Thoracic aorta (tissue), 2 donors: ENCODE measurements at regions not wholly inside any gene's neighbourhood (a gene's known extent, or its start where the extent isn't known, plus 50 kb on each side); places are given as distances from the start of the nearest gene placed in this dataset.

Experiments used
- ATAC-seq: fragments of 150-250 bp; one replicate; pipeline ENCODE4 v1.8.0; 2017; ENCODE audit warnings: low read depth; ENCODE audit not compliant: insufficient number of reproducible peaks, low FRiP score
- DNase-seq: peaks from one replicate; pipeline ENCODE4 v3.0.0-alpha.2; 2020; ENCODE audit warnings: low spot score
- H3K27ac ChIP-seq, 2 donors: fragments of 200-600 bp; sonication (generic); 1 replicate in 1 of 2; 2 replicates in 1 of 2; pipeline ENCODE4 v1.5.1; 2016; ENCODE audit warnings: mild to moderate bottlenecking in 2 of 2, moderate library complexity in 2 of 2
- H3K27me3 ChIP-seq: fragments of 200-600 bp; sonication (generic); replicated peaks from 2 replicates; pipeline ENCODE4 v1.6.0; 2016; ENCODE audit warnings: mild to moderate bottlenecking; ENCODE audit not compliant: insufficient read depth
- H3K36me3 ChIP-seq: fragments of 200-600 bp; sonication (generic); one replicate; pipeline ENCODE4 v1.5.1; 2016
- H3K4me1 ChIP-seq, 2 donors: fragments of 200-600 bp; sonication (generic); 1 replicate in 1 of 2; 2 replicates in 1 of 2; pipeline versions ENCODE4 v1.5.1 to v1.6.0; 2016; ENCODE audit warnings: low read depth in 2 of 2, mild to moderate bottlenecking in 1 of 2; ENCODE audit not compliant: control insufficient read depth in 1 of 2
- H3K4me3 ChIP-seq: fragments of 200-600 bp; sonication (generic); 2 replicates; pipeline ENCODE4 v1.5.1; 2016; ENCODE audit warnings: mild to moderate bottlenecking
- H3K9me3 ChIP-seq: fragments of 200-600 bp; sonication (generic); 2 replicates; pipeline ENCODE4 v1.5.1; 2016
- CTCF ChIP-seq: fragments of 200-600 bp; sonication (generic); IDR thresholded peaks from one replicate; pipeline ENCODE4 v1.5.1; 2019; ENCODE audit warnings: antibody characterized with exemption

DNA sequence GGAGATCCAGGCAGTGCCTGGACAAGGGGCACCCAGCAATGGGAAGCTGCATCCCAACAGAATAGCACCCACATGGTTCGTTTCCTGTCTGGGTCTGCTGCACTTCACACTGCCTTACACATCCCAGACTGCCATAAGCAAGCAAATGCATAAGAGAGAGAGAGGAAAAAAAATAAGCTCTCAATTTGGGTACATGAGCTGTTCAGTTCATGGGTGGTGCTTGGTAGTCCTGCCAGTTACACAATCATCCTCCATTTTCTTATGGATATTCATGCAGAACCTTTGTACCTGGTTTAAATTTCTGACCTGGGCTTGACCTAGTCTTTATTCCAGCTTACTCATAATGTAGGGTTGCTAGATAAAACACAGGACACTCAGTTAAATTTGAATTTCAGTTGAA, 733.6 kb downstream of the TNS3 start:
- Histone ChIP-seq H3K4me1 (peaks cover 0 to 5% of the 10 kb centered on the region in 2 donors), H3K27me3 (no peaks in the 10 kb centered on the region), H3K27ac (no peak overlapping the region), H3K36me3 (no peaks in the 10 kb centered on the region), H3K9me3 (no peaks in the 10 kb centered on the region), H3K4me3 (no peak overlapping the region)
- no peak for TF ChIP-seq CTCF
- DNase-seq (no peak), ATAC-seq (no peak)

DNA sequence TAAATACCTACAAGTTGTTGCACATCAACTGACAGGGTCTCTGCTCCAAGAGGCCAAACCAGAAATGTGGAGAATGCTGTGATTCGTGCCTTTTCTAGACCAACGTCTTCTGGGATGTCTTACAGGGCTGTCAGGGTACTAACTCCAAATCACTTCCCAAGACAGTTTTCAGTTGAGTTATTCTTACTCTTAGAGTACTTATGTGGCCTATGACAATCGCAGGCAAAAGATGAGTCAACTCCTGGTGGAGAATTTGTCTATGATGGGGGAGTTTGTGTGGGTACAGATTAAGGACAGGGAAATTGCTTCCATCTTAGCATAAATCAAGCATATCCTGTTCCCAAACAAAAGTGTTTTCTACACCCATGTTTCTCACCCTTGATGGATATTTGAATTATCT, 734.8 kb downstream of the TNS3 start:
- H3K9me3 ChIP-seq: no peaks in the 10 kb centered on the region
- H3K27ac ChIP-seq: no peak overlapping the region
- no peaks in the 10 kb centered on the region for H3K27me3 ChIP-seq
- ATAC-seq: no peak
- no peak for DNase-seq
- H3K36me3 ChIP-seq: no peaks in the 10 kb centered on the region
- no peak overlapping the region for H3K4me3 ChIP-seq
- H3K4me1 ChIP-seq: no peaks in the 10 kb centered on the region
- no peak for TF ChIP-seq CTCF

DNA sequence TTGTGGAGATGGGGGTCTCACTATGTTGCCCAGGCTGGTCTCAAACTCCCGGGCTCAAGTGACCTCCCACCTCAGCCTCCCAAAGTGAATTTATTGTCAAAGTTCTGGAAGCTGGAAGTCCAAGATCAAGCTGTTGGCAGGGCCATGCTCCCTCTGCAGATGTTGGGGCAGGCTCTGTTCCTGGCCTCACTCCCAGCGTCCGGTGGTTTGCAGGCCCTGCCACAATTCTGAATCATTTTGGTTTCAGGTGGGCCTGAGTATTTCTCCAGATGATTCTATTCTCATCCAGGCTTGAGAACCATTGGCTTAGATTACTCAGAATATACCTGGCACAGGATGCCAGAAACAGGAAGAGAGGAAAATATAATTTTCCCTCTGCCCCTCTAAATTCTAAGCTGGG, 737.4 kb downstream of the TNS3 start:
- no peak overlapping the region for H3K27ac ChIP-seq
- H3K9me3 ChIP-seq: no peaks in the 10 kb centered on the region
- ATAC-seq (no peak), DNase-seq (no peak)
- no peak for TF ChIP-seq CTCF
- no peaks in the 10 kb centered on the region for H3K27me3 ChIP-seq
- peaks cover 4 to 10% of the 10 kb centered on the region in 2 donors for H3K4me1 ChIP-seq
- H3K4me3 ChIP-seq: no peak overlapping the region
- no peaks in the 10 kb centered on the region for H3K36me3 ChIP-seq

GRCh38 chr7:46841248-46841647, 740.7 kb downstream of the TNS3 start:
- Histone ChIP-seq H3K4me1 (peaks cover 12 to 26% of the 10 kb centered on the region in 2 donors), H3K9me3 (no peaks in the 10 kb centered on the region), H3K27ac (no peak overlapping the region), H3K4me3 (no peak overlapping the region), H3K36me3 (no peaks in the 10 kb centered on the region), H3K27me3 (no peaks in the 10 kb centered on the region)
- no peak for TF ChIP-seq CTCF
- no peak for DNase-seq
- ATAC-seq: no peak

GRCh38 chr7:46839651-46840050, 742.3 kb downstream of the TNS3 start:
- Histone ChIP-seq H3K27me3 (no peaks in the 10 kb centered on the region), H3K36me3 (no peaks in the 10 kb centered on the region), H3K27ac (peak overlapping the region; percentile 34 to 78), H3K4me1 (peaks cover 12 to 33% of the 10 kb centered on the region in 2 donors), H3K4me3 (no peak overlapping the region), H3K9me3 (no peaks in the 10 kb centered on the region)
- no peak for DNase-seq
- ATAC-seq: no peak
- no peak for TF ChIP-seq CTCF
